GM12891 (cell line): ENCODE measurements at regions not wholly inside any gene's neighbourhood (a gene's known extent, or its start where the extent isn't known, plus 50 kb on each side); places are given as distances from the start of the nearest gene placed in this dataset.

Experiments used
- DNase-seq: peaks from one replicate; pipeline ENCODE4 v3.0.0; 2011; ENCODE audit warnings: low spot score; ENCODE audit not compliant: insufficient read length
- FAIRE-seq: peaks from 2 replicates; lab custom pipeline; 2011; peaks lifted over from hg19 to GRCh38; lab: Jason Lieb, UNC
- PAX5 ChIP-seq: IDR thresholded peaks from 2 replicates; pipeline ENCODE4 v1.6.1; 2011; ENCODE audit warnings: low read length, moderate library complexity, mild to moderate bottlenecking; ENCODE audit not compliant: insufficient read depth, severe bottlenecking
- POLR2A ChIP-seq: IDR thresholded peaks from 2 replicates; pipeline ENCODE4 v1.6.1; 2011; ENCODE audit warnings: low read depth, low read length, control low read depth
- POLR2AphosphoS5 ChIP-seq: IDR thresholded peaks from 2 replicates; pipeline ENCODE4 v1.6.1; 2011; ENCODE audit warnings: low read depth, low read length, control low read depth
- POU2F2 ChIP-seq: IDR thresholded peaks from 2 replicates; pipeline ENCODE4 v1.6.1; 2011; ENCODE audit warnings: low read depth, mild to moderate bottlenecking, control low read depth, low read length, moderate library complexity
- SPI1 ChIP-seq: IDR thresholded peaks from 2 replicates; pipeline ENCODE4 v1.6.1; 2011; ENCODE audit warnings: low read depth, low read length, control low read depth
- TAF1 ChIP-seq: IDR thresholded peaks from 2 replicates; pipeline ENCODE4 v1.6.1; 2011; ENCODE audit warnings: low read depth, low read length, control low read depth

- TF ChIP-seq PAX5 (no peak), POLR2A (no peak), SPI1 (no peak), TAF1 (no peak), POLR2AphosphoS5 (no peak), POU2F2 (no peak)
- FAIRE-seq (no peak), DNase-seq (no peak)
Measured at GRCh38 chr21:28615276-28615675, 377.4 kb downstream of the LTN1 start.

- TF ChIP-seq SPI1 (no peak), PAX5 (no peak), POLR2AphosphoS5 (no peak), TAF1 (no peak), POU2F2 (no peak), POLR2A (no peak)
- FAIRE-seq (no peak), DNase-seq (no peak)
Measured at GRCh38 chr21:28614791-28615190, 377.9 kb downstream of the LTN1 start.

- no peak for TF ChIP-seq POU2F2
- no peak for TF ChIP-seq POLR2AphosphoS5
- no peak for TF ChIP-seq SPI1
- TF ChIP-seq TAF1: no peak
- TF ChIP-seq POLR2A: no peak
- TF ChIP-seq PAX5: no peak
- DNase-seq (no peak), FAIRE-seq (no peak)
Measured at GRCh38 chr21:28608646-28609045, 384.0 kb downstream of the LTN1 start.

GRCh38 chr21:28607545-28607944 is 385.1 kb downstream of the LTN1 start:
- FAIRE-seq (no peak), DNase-seq (no peak)
- TF ChIP-seq SPI1 (no peak), POU2F2 (no peak)

GRCh38 chr21:28604946-28605537 is 387.6 kb downstream of the LTN1 start:
- TF ChIP-seq TAF1: no peak
- TF ChIP-seq SPI1: no peak
- TF ChIP-seq POLR2A: no peak
- no peak for TF ChIP-seq POLR2AphosphoS5
- DNase-seq (peak; percentile 3), FAIRE-seq (no peak)

- DNase-seq: no peak
- no peak for FAIRE-seq
- no peak for TF ChIP-seq TAF1
- no peak for TF ChIP-seq SPI1
- TF ChIP-seq POU2F2: no peak
- no peak for TF ChIP-seq POLR2AphosphoS5
- no peak for TF ChIP-seq PAX5
- TF ChIP-seq POLR2A: no peak
Measured at GRCh38 chr21:28602546-28602945, 390.1 kb downstream of the LTN1 start.

- TF ChIP-seq SPI1 (no peak), POLR2A (no peak), POU2F2 (no peak), PAX5 (no peak), TAF1 (no peak), POLR2AphosphoS5 (no peak)
- FAIRE-seq: no peak
- no peak for DNase-seq
Measured at GRCh38 chr21:28598214-28598613, 394.5 kb downstream of the LTN1 start.

GRCh38 chr21:28592205-28592865 is 400.3 kb downstream of the LTN1 start:
- no peak for DNase-seq
- no peak for FAIRE-seq
- TF ChIP-seq POLR2A (no peak), TAF1 (no peak), PAX5 (no peak), POU2F2 (no peak), POLR2AphosphoS5 (no peak)

GRCh38 chr21:28590676-28591075 is 402.0 kb downstream of the LTN1 start:
- DNase-seq: no peak
- TF ChIP-seq POLR2AphosphoS5: no peak
- TF ChIP-seq SPI1: no peak
- TF ChIP-seq PAX5: no peak
- FAIRE-seq: no peak

- FAIRE-seq (no peak), DNase-seq (no peak)
- TF ChIP-seq PAX5: no peak
- TF ChIP-seq POLR2AphosphoS5: no peak
- no peak for TF ChIP-seq SPI1
- TF ChIP-seq POU2F2: no peak
Measured at GRCh38 chr21:28590026-28590425, 402.7 kb downstream of the LTN1 start.

GRCh38 chr21:28588997-28589396 is 403.7 kb downstream of the LTN1 start:
- DNase-seq: no peak
- TF ChIP-seq SPI1 (peak; percentile 56; the same call in 1 of the 2 replicates), POLR2A (no peak), POU2F2 (no peak)
- FAIRE-seq: no peak
